ENCODE measurements at regions not wholly inside any gene's neighbourhood (a gene's known extent, or its start where the extent isn't known, plus 50 kb on each side); places are given as distances from the start of the nearest gene placed in this dataset.

- TF ChIP-seq CTCF (conservative IDR thresholded peaks at IDR 0.05; ENCODE audit: low read depth, low read length) (no peak), EZH2 (IDR thresholded peaks at IDR 0.05; ENCODE audit: borderline replicate concordance, low read depth, low read length, poor library complexity, severe bottlenecking) (no peak)
Measured at GRCh38 chr2:129248198-129248597, 731.3 kb upstream of the RAB6C start.

Data from A673 (cell line).